K562 (cell line): ENCODE measurements at regions not wholly inside any gene's neighbourhood (a gene's known extent, or its start where the extent isn't known, plus 50 kb on each side); places are given as distances from the start of the nearest gene placed in this dataset.

Experiments
- ATAC-seq: fragments of 200-7000 bp; cut with Tn5 transposase; 3 replicates; pipeline ENCODE4 v1.9.1; 2020; ENCODE audit warnings: moderate library complexity
- BruUV-seq: library from RNA; stranded (reverse); fragments of 400-500 nt; replicated peaks from 2 replicates; lab custom pipeline; 2021; lab: Mats Ljungman, UMichigan
- CTCF ChIA-PET: fragments of 300-600 bp; formaldehyde crosslinking; extraction: SDS; loops from one replicate; lab custom pipeline; 2021; ENCODE audit warnings: low intra/inter-chr PET ratio; lab: Yijun Ruan, JAX
- POLR2A ChIA-PET: fragments of 300-600, 350-650 bp; sonication (Branson Sonifier 250); formaldehyde crosslinking; extraction: SDS; loops from one replicate; lab custom pipeline; 2021; ENCODE audit warnings: antibody characterized with exemption, inconsistent platforms; lab: Yijun Ruan, JAX
- DNase-seq, 4 experiments: peaks; one replicate each; pipeline versions ENCODE4 v3.0.0 to v3.0.0-alpha.2; 2011 to 2018; ENCODE audit warnings: low spot score in 3 of 4, mixed read lengths in 3 of 4; ENCODE audit errors: extremely low read depth in 1 of 4
- FAIRE-seq: peaks from 2 replicates; lab custom pipeline; 2011; peaks lifted over from hg19 to GRCh38; lab: Jason Lieb, UNC
- H2AFZ ChIP-seq: 2 replicates; pipeline ENCODE4 v1.6.0; 2011; ENCODE audit warnings: low read depth, low read length, control low read depth, inconsistent platforms
- H3K27ac ChIP-seq: fragments of 200-600 bp; 3 replicates; pipeline ENCODE4 v1.8.0; 2011; ENCODE audit warnings: low read depth, mild to moderate bottlenecking, control low read depth, inconsistent platforms, low read length, moderate library complexity, mixed read lengths; ENCODE audit errors: extremely low read depth
- H3K27me3 ChIP-seq, 2 experiments: fragments of 300-600 bp in 1 of 2; 2 replicates in 1 of 2; 3 replicates in 1 of 2; pipeline versions ENCODE4 v1.6.0 to v1.8.0; 2011; ENCODE audit warnings: inconsistent platforms in 2 of 2, low read length in 2 of 2, mild to moderate bottlenecking in 1 of 2, mixed read lengths in 1 of 2, moderate library complexity in 1 of 2; ENCODE audit not compliant: control insufficient read depth in 2 of 2, insufficient read depth in 2 of 2
- H3K36me3 ChIP-seq: fragments of 300-600 bp; 3 replicates; pipeline ENCODE4 v1.8.0; 2011; ENCODE audit warnings: mild to moderate bottlenecking, low read length, inconsistent platforms; ENCODE audit not compliant: control insufficient read depth, insufficient read depth
- H3K4me1 ChIP-seq, 2 experiments: fragments of 200-600 bp in 1 of 2; replicated peaks in 1 of 2; 2 replicates in 1 of 2; 3 replicates in 1 of 2; pipeline versions ENCODE4 v1.5.1 to v1.8.0; 2011; ENCODE audit warnings: inconsistent platforms in 2 of 2, low read length in 2 of 2, mild to moderate bottlenecking in 1 of 2, mixed read lengths in 1 of 2, moderate library complexity in 1 of 2; ENCODE audit not compliant: control insufficient read depth in 2 of 2, insufficient read depth in 2 of 2
- H3K4me2 ChIP-seq: 2 replicates; pipeline ENCODE4 v1.6.1; 2011; ENCODE audit warnings: low read length, control low read depth, inconsistent platforms, mixed read lengths; ENCODE audit not compliant: insufficient read depth
- H3K4me3 ChIP-seq: fragments of 200-600 bp; sonication (generic), shearing (Covaris generic); 2 replicates; pipeline ENCODE4 v1.5.1; 2016; ENCODE audit warnings: control low read depth, inconsistent platforms
- H3K79me2 ChIP-seq: fragments of 200-600 bp; 3 replicates; pipeline ENCODE4 v1.8.0; 2011; ENCODE audit warnings: low read length, inconsistent platforms; ENCODE audit not compliant: control insufficient read depth, insufficient read depth
- H3K9ac ChIP-seq, 2 experiments: 2 replicates each; pipeline versions ENCODE4 v1.6.0 to v1.6.1; 2011; ENCODE audit warnings: low read depth in 2 of 2, low read length in 2 of 2, control low read depth in 1 of 2, inconsistent platforms in 1 of 2, mild to moderate bottlenecking in 1 of 2, mixed read lengths in 1 of 2; ENCODE audit not compliant: insufficient read depth in 1 of 2
- H3K9me1 ChIP-seq: one replicate; pipeline ENCODE4 v1.6.0; 2011; ENCODE audit warnings: inconsistent platforms, mild to moderate bottlenecking, low read length, moderate library complexity; ENCODE audit not compliant: control insufficient read depth, insufficient read depth
- H3K9me3 ChIP-seq: replicated peaks from 2 replicates; pipeline ENCODE4 v1.5.1; 2011; ENCODE audit warnings: low read depth, low read length, inconsistent platforms; ENCODE audit not compliant: control insufficient read depth, insufficient read depth
- H4K20me1 ChIP-seq: replicated peaks from 2 replicates; pipeline ENCODE4 v1.6.1; 2011; ENCODE audit warnings: low read length, inconsistent platforms, mixed read lengths; ENCODE audit not compliant: control insufficient read depth, insufficient read depth
- LCOR ChIP-seq: sonication (generic); formaldehyde crosslinking; IDR thresholded peaks from 2 replicates; pipeline ENCODE4 v1.8.0; 2022; ENCODE audit warnings: mild to moderate bottlenecking, missing genetic modification reagents
- NCOA1 ChIP-seq: fragments of 450-650 bp; IDR thresholded peaks from 2 replicates; pipeline ENCODE4 v1.6.1; 2016; ENCODE audit warnings: low read depth
- POLR2H ChIP-seq: IDR thresholded peaks from 2 replicates; pipeline ENCODE4 v1.6.1; 2016; ENCODE audit warnings: missing genetic modification characterization, low read depth, mild to moderate bottlenecking, control low read depth, missing compliant biosample characterization, moderate library complexity
- ZNF644 ChIP-seq: fragments of 200-800 bp; sonication (Bioruptor generic); IDR thresholded peaks from 2 replicates; pipeline ENCODE4 v1.6.1; 2016; ENCODE audit warnings: low read depth, missing genetic modification characterization, missing compliant biosample characterization
- WGBS: fragments of 100-300 bp; shearing (Covaris generic); methylation state at CpG from one replicate; pipeline ENCODE4 v1.1.6; 2016; ENCODE audit warnings: low coverage, mixed read lengths; ENCODE audit not compliant: insufficient coverage; ENCODE audit errors: missing lambda C conversion rate; 5-methylcytosine and 5-hydroxymethylcytosine counted together
- in situ Hi-C: fragments of 300-500 bp; cut with MboI; formaldehyde crosslinking; loops from 4 replicates; pipeline ENCODE4 v1.15.0; 2018; ENCODE audit warnings: inconsistent platforms, mixed read lengths
- intact Hi-C: fragments of 100-400 bp; cut with micrococcal nuclease; formaldehyde crosslinking; loops from 2 replicates; pipeline ENCODE4 v1.14.2; 2022
- TF ChIP-seq, protein P1 (sequence below): fragments of 450-650 bp; formaldehyde crosslinking; IDR thresholded peaks from 2 replicates; pipeline ENCODE4 v1.4.0; 2020; ENCODE audit warnings: mild to moderate bottlenecking, moderate library complexity

DNA sequence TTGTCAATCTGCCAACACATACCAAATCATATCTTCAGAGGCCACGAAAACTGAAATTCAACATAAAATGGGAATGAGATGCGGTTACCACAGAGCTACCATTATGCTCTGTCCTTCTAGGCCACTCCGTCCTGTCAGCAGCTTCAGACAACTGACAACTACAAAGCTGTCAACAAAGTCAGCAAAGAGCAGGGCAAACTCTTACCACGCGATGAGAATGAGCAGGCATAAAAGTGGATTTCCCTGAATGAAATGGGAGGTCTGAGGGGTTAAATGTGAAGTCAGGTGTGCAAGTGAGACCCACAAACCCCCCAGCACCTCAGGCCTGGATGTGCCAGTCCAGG is 130.1 kb downstream of the LNPK start:
- H3K4me2 ChIP-seq: no peak overlapping the region
- ChIA-PET POLR2A (no interaction called here), CTCF (no interaction called here)
- intact Hi-C loops (loop anchor here (10.0 kb wide), 1 partner anchor 177 kb away; no protein-coding TSS in a partner anchor), in situ Hi-C loops (no loop called here)
- H3K9me1 ChIP-seq: no peaks in the 10 kb centered on the region
- DNase-seq: no peak
- 1% methylated on average over 5 of the region's 5 CpGs for WGBS
- TF ChIP-seq, protein P1, sequence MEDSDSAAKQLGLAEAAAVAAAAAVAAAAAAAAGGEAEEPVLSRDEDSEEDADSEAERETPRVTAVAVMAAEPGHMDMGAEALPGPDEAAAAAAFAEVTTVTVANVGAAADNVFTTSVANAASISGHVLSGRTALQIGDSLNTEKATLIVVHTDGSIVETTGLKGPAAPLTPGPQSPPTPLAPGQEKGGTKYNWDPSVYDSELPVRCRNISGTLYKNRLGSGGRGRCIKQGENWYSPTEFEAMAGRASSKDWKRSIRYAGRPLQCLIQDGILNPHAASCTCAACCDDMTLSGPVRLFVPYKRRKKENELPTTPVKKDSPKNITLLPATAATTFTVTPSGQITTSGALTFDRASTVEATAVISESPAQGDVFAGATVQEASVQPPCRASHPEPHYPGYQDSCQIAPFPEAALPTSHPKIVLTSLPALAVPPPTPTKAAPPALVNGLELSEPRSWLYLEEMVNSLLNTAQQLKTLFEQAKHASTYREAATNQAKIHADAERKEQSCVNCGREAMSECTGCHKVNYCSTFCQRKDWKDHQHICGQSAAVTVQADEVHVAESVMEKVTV (CRISPR knock-in tag): no peak
- TF ChIP-seq LCOR (CRISPR knock-in tag): no peak
- no peak for TF ChIP-seq ZNF644 (tag)
- no peak for TF ChIP-seq POLR2H (tag)
- TF ChIP-seq NCOA1: no peak
- no peaks in the 10 kb centered on the region for H3K79me2 ChIP-seq
- no peak for FAIRE-seq
- H3K9ac ChIP-seq: no peak overlapping the region
- H3K4me1 ChIP-seq: no peaks in the 10 kb centered on the region
- peaks cover 4 to 29% of the 10 kb centered on the region in 2 experiments; a peak in 4 of 5 replicates for H3K27me3 ChIP-seq
- H3K27ac ChIP-seq: no peak overlapping the region
- H2AFZ ChIP-seq: no peak overlapping the region
- no peaks in the 10 kb centered on the region for H4K20me1 ChIP-seq
- no peak for ATAC-seq
- BruUV-seq: no TSS peak
- H3K9me3 ChIP-seq: no peaks in the 10 kb centered on the region
- no peaks in the 10 kb centered on the region for H3K36me3 ChIP-seq
- H3K4me3 ChIP-seq: no peak overlapping the region
